ENCODE measurements at regions not wholly inside any gene's neighbourhood (a gene's known extent, or its start where the extent isn't known, plus 50 kb on each side); places are given as distances from the start of the nearest gene placed in this dataset.

DNA sequence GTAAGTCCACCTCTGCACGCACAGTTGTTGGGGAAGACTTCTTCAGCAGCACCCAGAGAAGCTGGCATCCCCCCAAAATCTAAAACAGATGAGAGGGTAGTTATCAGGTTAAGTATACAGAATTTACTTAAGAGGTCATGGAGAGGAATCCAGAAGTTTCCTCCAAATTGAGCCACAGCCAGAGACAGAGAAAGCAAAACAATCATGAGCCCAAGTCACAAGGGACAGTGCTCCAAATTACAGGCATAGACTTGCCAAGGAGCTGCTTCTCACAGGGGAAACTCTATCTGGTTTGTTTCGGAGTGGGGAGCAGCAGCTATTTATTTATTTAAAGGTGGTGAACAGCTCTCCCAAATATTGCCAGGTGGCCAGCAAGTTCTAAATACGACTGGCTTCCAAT, 308.4 kb downstream of the SKIDA1 start:
- Histone ChIP-seq H3K9me3 (ENCODE audit: control insufficient read depth, low read length) (peaks cover 8% of the 10 kb centered on the region), H3K4me3 (ENCODE audit: low read length) (no peak overlapping the region), H3K27ac (ENCODE audit: low read depth, low read length) (no peak overlapping the region), H3K27me3 (ENCODE audit: control insufficient read depth, insufficient read depth, low read length, poor library complexity, severe bottlenecking) (no peaks in the 10 kb centered on the region), H3K36me3 (ENCODE audit: control insufficient read depth, insufficient read depth, low read length) (no peaks in the 10 kb centered on the region), H3K9ac (ENCODE audit: extremely low read depth, low read length, poor library complexity, severe bottlenecking) (no peak overlapping the region), H3K4me1 (ENCODE audit: control insufficient read depth, insufficient read depth, low read length) (no peaks in the 10 kb centered on the region)
- Mint-ChIP-seq H3K4me1 (peaks cover 4% of the 10 kb centered on the region), H3K27ac (no peak overlapping the region), H3K9me3 (peaks cover 19% of the 10 kb centered on the region), H3K36me3 (ENCODE audit: low read depth) (peaks cover 28% of the 10 kb centered on the region), H3K4me3 (no peak overlapping the region), H3K27me3 (ENCODE audit: insufficient read depth) (no peaks in the 10 kb centered on the region)
- TF ChIP-seq, protein P1, sequence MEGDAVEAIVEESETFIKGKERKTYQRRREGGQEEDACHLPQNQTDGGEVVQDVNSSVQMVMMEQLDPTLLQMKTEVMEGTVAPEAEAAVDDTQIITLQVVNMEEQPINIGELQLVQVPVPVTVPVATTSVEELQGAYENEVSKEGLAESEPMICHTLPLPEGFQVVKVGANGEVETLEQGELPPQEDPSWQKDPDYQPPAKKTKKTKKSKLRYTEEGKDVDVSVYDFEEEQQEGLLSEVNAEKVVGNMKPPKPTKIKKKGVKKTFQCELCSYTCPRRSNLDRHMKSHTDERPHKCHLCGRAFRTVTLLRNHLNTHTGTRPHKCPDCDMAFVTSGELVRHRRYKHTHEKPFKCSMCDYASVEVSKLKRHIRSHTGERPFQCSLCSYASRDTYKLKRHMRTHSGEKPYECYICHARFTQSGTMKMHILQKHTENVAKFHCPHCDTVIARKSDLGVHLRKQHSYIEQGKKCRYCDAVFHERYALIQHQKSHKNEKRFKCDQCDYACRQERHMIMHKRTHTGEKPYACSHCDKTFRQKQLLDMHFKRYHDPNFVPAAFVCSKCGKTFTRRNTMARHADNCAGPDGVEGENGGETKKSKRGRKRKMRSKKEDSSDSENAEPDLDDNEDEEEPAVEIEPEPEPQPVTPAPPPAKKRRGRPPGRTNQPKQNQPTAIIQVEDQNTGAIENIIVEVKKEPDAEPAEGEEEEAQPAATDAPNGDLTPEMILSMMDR (conservative IDR thresholded peaks at IDR 0.05): no peak
- DNase-seq: peak; percentile 29
- 90 to 95% methylated on average over 2 to 3 of the region's 3 CpGs for WGBS, 2 experiments (ENCODE audit: insufficient coverage in 1 of 2, insufficient read length in 1 of 2)

- H3K36me3 Mint-ChIP-seq (ENCODE audit: low read depth): peaks cover 30% of the 10 kb centered on the region
- H3K4me3 ChIP-seq (ENCODE audit: low read length): no peak overlapping the region
- no peaks in the 10 kb centered on the region for H3K27me3 Mint-ChIP-seq (ENCODE audit: insufficient read depth)
- peaks cover 4% of the 10 kb centered on the region for H3K4me1 Mint-ChIP-seq
- no peaks in the 10 kb centered on the region for H3K27me3 ChIP-seq (ENCODE audit: control insufficient read depth, insufficient read depth, low read length, poor library complexity, severe bottlenecking)
- TF ChIP-seq, protein P1 (conservative IDR thresholded peaks at IDR 0.05): no peak
- no peak overlapping the region for H3K27ac ChIP-seq (ENCODE audit: low read depth, low read length)
- no peaks in the 10 kb centered on the region for H3K36me3 ChIP-seq (ENCODE audit: control insufficient read depth, insufficient read depth, low read length)
- H3K9ac ChIP-seq (ENCODE audit: extremely low read depth, low read length, poor library complexity, severe bottlenecking): no peak overlapping the region
- no peak overlapping the region for H3K4me3 Mint-ChIP-seq
- peaks cover 8% of the 10 kb centered on the region for H3K9me3 ChIP-seq (ENCODE audit: control insufficient read depth, low read length)
- no peaks in the 10 kb centered on the region for H3K4me1 ChIP-seq (ENCODE audit: control insufficient read depth, insufficient read depth, low read length)
- H3K9me3 Mint-ChIP-seq: peaks cover 9% of the 10 kb centered on the region
- 94% methylated on average over 3 of the region's 3 CpGs; no CpG with 5 or more reads in 1 of the 2 experiments for WGBS, 2 experiments (ENCODE audit: insufficient coverage in 1 of 2, insufficient read length in 1 of 2)
- H3K27ac Mint-ChIP-seq: no peak overlapping the region
- no peak for DNase-seq
These were observed 311.2 kb downstream of the SKIDA1 start for GRCh38 chr10:21214329-21214728.

DNA sequence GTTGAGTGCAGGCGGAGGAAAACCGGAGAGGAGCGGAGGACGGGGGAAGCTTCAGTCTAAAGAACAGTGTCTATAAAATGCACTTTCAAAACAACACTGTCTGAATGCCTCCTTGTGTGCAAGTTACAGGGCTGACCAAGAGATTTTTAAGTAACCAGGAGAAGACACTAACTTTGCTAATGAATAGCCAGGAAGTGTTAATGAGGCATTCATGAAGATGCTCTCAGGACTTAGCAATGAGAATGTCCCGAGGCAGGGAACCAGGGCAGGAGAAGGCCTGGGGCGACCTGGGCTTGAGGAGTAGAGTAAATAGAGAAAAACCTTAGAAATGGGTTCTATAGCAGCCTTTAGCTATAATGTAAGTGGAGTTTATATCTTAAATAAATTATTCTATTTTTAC, 312.1 kb downstream of the SKIDA1 start:
- H3K4me3 ChIP-seq (ENCODE audit: low read length): no peak overlapping the region
- no peak overlapping the region for H3K27ac ChIP-seq (ENCODE audit: low read depth, low read length)
- H3K27me3 ChIP-seq (ENCODE audit: control insufficient read depth, insufficient read depth, low read length, poor library complexity, severe bottlenecking): no peaks in the 10 kb centered on the region
- no peak overlapping the region for H3K9ac ChIP-seq (ENCODE audit: extremely low read depth, low read length, poor library complexity, severe bottlenecking)
- no peak for DNase-seq
- peaks cover 2% of the 10 kb centered on the region for H3K9me3 Mint-ChIP-seq
- peaks cover 2% of the 10 kb centered on the region for H3K36me3 ChIP-seq (ENCODE audit: control insufficient read depth, insufficient read depth, low read length)
- TF ChIP-seq, protein P1 (conservative IDR thresholded peaks at IDR 0.05): no peak
- WGBS, 2 experiments (ENCODE audit: insufficient coverage in 1 of 2, insufficient read length in 1 of 2): 91 to 96% methylated on average over 5 to 6 of the region's 6 CpGs
- no peaks in the 10 kb centered on the region for H3K27me3 Mint-ChIP-seq (ENCODE audit: insufficient read depth)
- no peak overlapping the region for H3K4me3 Mint-ChIP-seq
- no peak overlapping the region for H3K27ac Mint-ChIP-seq
- peaks cover 30% of the 10 kb centered on the region for H3K36me3 Mint-ChIP-seq (ENCODE audit: low read depth)
- peaks cover 6% of the 10 kb centered on the region for H3K9me3 ChIP-seq (ENCODE audit: control insufficient read depth, low read length)
- peaks cover 4% of the 10 kb centered on the region for H3K4me1 Mint-ChIP-seq
- H3K4me1 ChIP-seq (ENCODE audit: control insufficient read depth, insufficient read depth, low read length): no peaks in the 10 kb centered on the region

Data from endodermal cell (in vitro differentiated cells).